GM13977 (cell line): ENCODE measurements at regions not wholly inside any gene's neighbourhood (a gene's known extent, or its start where the extent isn't known, plus 50 kb on each side); places are given as distances from the start of the nearest gene placed in this dataset.

Experiments
- DNase-seq: peaks from one replicate; pipeline ENCODE4 v3.0.0; 2012; ENCODE audit warnings: low spot score
- CTCF ChIP-seq: IDR thresholded peaks from 2 replicates; pipeline ENCODE4 v1.5.1; 2012; ENCODE audit warnings: mild to moderate bottlenecking, control low read depth; ENCODE audit not compliant: insufficient read depth; ENCODE audit errors: extremely low read depth, missing control alignments
- in situ Hi-C: fragments of 300-500 bp; cut with MboI; formaldehyde crosslinking; loops from one replicate; pipeline ENCODE4 v1.12.0; 2022; ENCODE audit warnings: low sequenced_read_pairs, low pct_unique_long_range_greater_than_20kb, mixed read lengths, inconsistent platforms; ENCODE audit not compliant: unreplicated experiment

DNA sequence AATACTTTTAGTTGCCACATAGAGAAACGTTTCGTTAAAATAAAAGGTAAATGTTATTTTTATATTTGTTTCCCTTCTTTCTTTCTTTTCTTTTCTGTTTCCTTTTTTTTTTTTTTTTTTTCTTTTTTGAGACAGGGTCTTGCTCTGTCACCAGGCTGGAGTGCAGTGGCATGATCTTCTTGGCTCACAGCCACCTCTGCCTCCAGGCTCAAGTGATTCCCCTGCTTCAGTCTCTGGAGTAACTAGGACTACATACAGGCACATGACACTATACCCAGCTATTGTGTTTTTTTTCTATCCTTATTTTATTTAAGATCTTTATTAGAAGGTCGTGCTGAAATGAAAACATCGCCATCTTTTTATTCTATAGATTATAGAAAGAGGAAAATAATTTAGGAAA lies 661.8 kb upstream of the MBL2 start:
- no peak for DNase-seq
- TF ChIP-seq CTCF = no peak
- in situ Hi-C loops = no loop called here

- no peak for TF ChIP-seq CTCF
- DNase-seq = no peak
- in situ Hi-C loops = no loop called here
Observed at GRCh38 chr10:53432035-53432434, 659.5 kb upstream of the MBL2 start.

GRCh38 chr10:53430974-53431373 lies 658.4 kb upstream of the MBL2 start:
- DNase-seq = no peak
- in situ Hi-C loops = no loop called here
- no peak for TF ChIP-seq CTCF

- in situ Hi-C loops = no loop called here
- no peak for TF ChIP-seq CTCF
- DNase-seq = no peak
Observed at GRCh38 chr10:53430127-53430891, 657.7 kb upstream of the MBL2 start.

DNA sequence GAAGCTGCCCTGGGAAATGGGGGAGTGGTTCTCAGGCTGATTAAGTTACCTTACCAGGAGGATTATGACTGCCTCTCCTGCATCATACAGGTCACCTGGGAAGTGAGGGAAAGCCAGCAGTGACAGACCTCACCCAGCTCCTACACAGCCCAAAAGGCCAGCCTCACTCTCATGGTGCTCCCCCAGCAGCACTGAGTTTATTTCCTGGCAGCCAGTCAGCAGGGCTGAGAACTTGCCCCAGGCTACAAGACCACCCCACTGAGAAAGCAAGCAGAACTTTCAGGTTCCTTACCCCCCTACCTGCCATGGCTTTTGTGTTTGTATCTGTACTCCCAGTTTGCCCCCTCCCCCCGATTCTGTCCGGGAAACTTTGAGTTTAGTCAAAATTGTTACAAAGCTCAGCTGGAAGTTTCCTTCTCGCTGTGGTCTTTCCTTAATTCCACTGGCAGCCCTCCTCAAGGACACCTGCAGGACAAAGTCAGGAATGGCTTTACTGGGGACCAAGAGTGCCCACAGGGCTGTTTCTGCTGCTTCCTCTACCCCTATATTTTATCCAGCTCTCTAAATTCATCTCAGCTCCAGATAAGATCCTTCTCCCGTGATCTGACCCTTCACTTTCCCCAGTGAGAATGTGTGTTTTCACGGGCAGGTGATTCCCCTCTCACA lies 649.8 kb upstream of the MBL2 start:
- no peak for TF ChIP-seq CTCF
- in situ Hi-C loops = no loop called here
- no peak for DNase-seq

GRCh38 chr10:53412651-53413050 lies 640.1 kb upstream of the MBL2 start:
- no peak for DNase-seq
- no peak for TF ChIP-seq CTCF
- in situ Hi-C loops = no loop called here
